Ovary (tissue), 3 donors: ENCODE measurements at regions not wholly inside any gene's neighbourhood (a gene's known extent, or its start where the extent isn't known, plus 50 kb on each side); places are given as distances from the start of the nearest gene placed in this dataset.

Experiments
- CTCF ChIP-seq, 3 donors: fragments of 450-650 bp in 2 of 3; fragments of 200-600 bp in 1 of 3; IDR thresholded peaks; one replicate each; pipeline versions ENCODE4 v1.5.1 to v1.8.0; 2016 to 2022; ENCODE audit warnings: antibody characterized with exemption in 3 of 3, mild to moderate bottlenecking in 1 of 3
- POLR2A ChIP-seq: fragments of 450-650 bp; IDR thresholded peaks from one replicate; pipeline ENCODE4 v1.6.1; 2017; ENCODE audit warnings: antibody characterized with exemption, mild to moderate bottlenecking, moderate library complexity
- donor health status: DM: no; HTN: no; CAD: no.

DNA sequence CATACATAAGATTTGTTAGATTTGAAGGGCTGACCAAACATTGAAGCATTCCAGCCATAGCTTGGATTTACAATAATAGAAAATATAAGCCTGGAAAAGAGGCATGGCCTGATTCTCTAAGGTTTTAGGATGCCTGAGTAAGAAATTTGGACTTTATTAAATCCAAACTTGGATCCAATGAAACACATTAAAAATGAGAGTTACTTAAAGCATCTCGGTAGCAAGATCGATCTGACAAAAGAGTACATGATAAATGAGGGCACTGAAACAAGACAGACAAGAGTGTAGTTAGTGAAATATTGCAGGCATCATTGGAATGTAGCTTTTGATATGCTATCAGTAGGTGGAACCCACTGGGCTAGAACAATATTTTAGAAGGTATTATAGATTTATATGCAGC lies 855.7 kb upstream of the DPPA4 start:
- TF ChIP-seq CTCF (IDR thresholded peaks at IDR 0.05) (no peak), POLR2A (no peak)
